MM.1S (cell line): ENCODE measurements at regions not wholly inside any gene's neighbourhood (a gene's known extent, or its start where the extent isn't known, plus 50 kb on each side); places are given as distances from the start of the nearest gene placed in this dataset.

Source experiments
- DNase-seq: peaks from one replicate; pipeline ENCODE4 v3.0.0-alpha.2; 2015
- H2AFZ ChIP-seq: fragments of 300-600 bp; sonication (generic); 2 replicates; pipeline ENCODE4 v1.6.0; 2016; ENCODE audit warnings: antibody characterized with exemption, low read length
- H3F3A ChIP-seq: fragments of 300-600 bp; sonication (generic); 2 replicates; pipeline ENCODE4 v1.6.1; 2016; ENCODE audit warnings: mild to moderate bottlenecking, antibody characterized with exemption, low read length, moderate library complexity, mixed read lengths; ENCODE audit not compliant: insufficient read depth
- H3K27ac ChIP-seq: fragments of 300-600 bp; sonication (generic); 2 replicates; pipeline ENCODE4 v1.5.1; 2016; ENCODE audit warnings: mild to moderate bottlenecking, low read length
- H3K27me3 ChIP-seq: fragments of 300-600 bp; sonication (generic); replicated peaks from 2 replicates; pipeline ENCODE4 v1.6.0; 2016; ENCODE audit warnings: low read length; ENCODE audit not compliant: insufficient read depth
- H3K36me3 ChIP-seq: fragments of 300-600 bp; sonication (generic); replicated peaks from 2 replicates; pipeline ENCODE4 v1.6.1; 2016; ENCODE audit warnings: mild to moderate bottlenecking, low read length, mixed read lengths; ENCODE audit not compliant: insufficient read depth
- H3K4me1 ChIP-seq: fragments of 300-600 bp; sonication (generic); 2 replicates; pipeline ENCODE4 v1.6.1; 2016; ENCODE audit warnings: low read length, mixed read lengths
- H3K4me2 ChIP-seq: fragments of 300-600 bp; sonication (generic); 2 replicates; pipeline ENCODE4 v1.6.0; 2016; ENCODE audit warnings: low read depth, low read length
- H3K4me3 ChIP-seq: fragments of 300-600 bp; sonication (generic); 2 replicates; pipeline ENCODE4 v1.5.1; 2016; ENCODE audit warnings: low read length, mixed read lengths
- H3K79me2 ChIP-seq: fragments of 300-600 bp; sonication (generic); 2 replicates; pipeline ENCODE4 v1.6.1; 2016; ENCODE audit warnings: mixed run types, low read length, mixed read lengths
- H3K9ac ChIP-seq: fragments of 300-600 bp; sonication (generic); 2 replicates; pipeline ENCODE4 v1.6.1; 2016; ENCODE audit warnings: low read length, mixed read lengths
- H3K9me2 ChIP-seq: fragments of 300-600 bp; sonication (generic); replicated peaks from 2 replicates; pipeline ENCODE4 v1.6.1; 2016; ENCODE audit warnings: mild to moderate bottlenecking, low read length, mixed read lengths; ENCODE audit not compliant: insufficient read depth
- H3K9me3 ChIP-seq: fragments of 300-600 bp; sonication (generic); replicated peaks from 2 replicates; pipeline ENCODE4 v1.6.1; 2016; ENCODE audit warnings: mild to moderate bottlenecking, low read length, mixed read lengths; ENCODE audit not compliant: insufficient read depth
- H4K20me1 ChIP-seq: fragments of 300-600 bp; sonication (generic); 2 replicates; pipeline ENCODE4 v1.6.1; 2016; ENCODE audit warnings: mild to moderate bottlenecking, low read length, moderate library complexity, mixed read lengths; ENCODE audit not compliant: insufficient read depth
- CTCF ChIP-seq: fragments of 300-600 bp; sonication (generic); IDR thresholded peaks from 2 replicates; pipeline ENCODE4 v1.5.1; 2016; ENCODE audit warnings: antibody characterized with exemption, low read length, mixed read lengths
- EZH2 ChIP-seq: fragments of 300-600 bp; sonication (generic); optimal IDR thresholded peaks from 2 replicates; pipeline ENCODE3; 2017; ENCODE audit warnings: low read depth, mild to moderate bottlenecking, antibody characterized with exemption, low read length, mixed read lengths
- EZH2phosphoT487 ChIP-seq: fragments of 300-600 bp; sonication (generic); IDR thresholded peaks from 2 replicates; pipeline ENCODE4 v1.6.1; 2018; ENCODE audit warnings: antibody characterized with exemption, low read length

GRCh38 chr1:4165686-4166300, 265.7 kb upstream of the C1orf174 start:
- Histone ChIP-seq H3K9me2 (no peaks in the 10 kb centered on the region), H3K79me2 (no peaks in the 10 kb centered on the region), H3K9ac (no peak overlapping the region), H3F3A (no peaks in the 10 kb centered on the region), H3K36me3 (no peaks in the 10 kb centered on the region), H3K4me2 (no peak overlapping the region), H3K4me3 (no peak overlapping the region), H3K4me1 (no peaks in the 10 kb centered on the region), H4K20me1 (no peaks in the 10 kb centered on the region), H3K27ac (no peak overlapping the region), H3K27me3 (peaks cover 85% of the 10 kb centered on the region), H2AFZ (no peak overlapping the region), H3K9me3 (no peaks in the 10 kb centered on the region)
- no peak for DNase-seq
- TF ChIP-seq EZH2 (no peak), CTCF (no peak), EZH2phosphoT487 (no peak)

- Histone ChIP-seq H3F3A (no peaks in the 10 kb centered on the region), H3K4me3 (no peak overlapping the region), H3K36me3 (no peaks in the 10 kb centered on the region), H3K79me2 (no peaks in the 10 kb centered on the region), H3K4me2 (no peak overlapping the region), H4K20me1 (no peaks in the 10 kb centered on the region), H3K4me1 (no peaks in the 10 kb centered on the region), H3K9ac (no peak overlapping the region), H3K27ac (no peak overlapping the region), H3K27me3 (peaks cover 92% of the 10 kb centered on the region), H3K9me3 (no peaks in the 10 kb centered on the region), H2AFZ (no peak overlapping the region), H3K9me2 (no peaks in the 10 kb centered on the region)
- no peak for TF ChIP-seq EZH2
- no peak for TF ChIP-seq CTCF
- TF ChIP-seq EZH2phosphoT487 = no peak
- no peak for DNase-seq
Measured at GRCh38 chr1:4166713-4167112, 266.6 kb upstream of the C1orf174 start.

GRCh38 chr1:4169991-4170390, 269.9 kb upstream of the C1orf174 start:
- H3K9me3 ChIP-seq = no peaks in the 10 kb centered on the region
- no peak overlapping the region for H2AFZ ChIP-seq
- H3K79me2 ChIP-seq = no peaks in the 10 kb centered on the region
- no peak for TF ChIP-seq EZH2phosphoT487
- no peak for TF ChIP-seq CTCF
- TF ChIP-seq EZH2 = no peak
- no peak overlapping the region for H3K27ac ChIP-seq
- no peaks in the 10 kb centered on the region for H4K20me1 ChIP-seq
- H3K27me3 ChIP-seq = peaks cover 100% of the 10 kb centered on the region
- H3K9ac ChIP-seq = no peak overlapping the region
- H3K4me3 ChIP-seq = no peak overlapping the region
- H3K4me1 ChIP-seq = no peaks in the 10 kb centered on the region
- H3K36me3 ChIP-seq = no peaks in the 10 kb centered on the region
- no peaks in the 10 kb centered on the region for H3F3A ChIP-seq
- H3K4me2 ChIP-seq = no peak overlapping the region
- H3K9me2 ChIP-seq = no peaks in the 10 kb centered on the region
- DNase-seq = no peak
